Smooth muscle cell (in vitro differentiated cells): ENCODE measurements at regions not wholly inside any gene's neighbourhood (a gene's known extent, or its start where the extent isn't known, plus 50 kb on each side); places are given as distances from the start of the nearest gene placed in this dataset.

Source experiments
- DNase-seq: peaks from one replicate; lab custom pipeline; 2025; ENCODE audit not compliant: unreplicated experiment; lab: John Stamatoyannopoulos, UW
- H2AFZ ChIP-seq: fragments of 200-600 bp; sonication (generic); 2 replicates; pipeline ENCODE4 v1.6.0; 2016; ENCODE audit warnings: antibody characterized with exemption, low read depth, mild to moderate bottlenecking
- H3F3A ChIP-seq: fragments of 200-600 bp; sonication (generic); 2 replicates; pipeline ENCODE4 v1.6.0; 2017; ENCODE audit warnings: antibody characterized with exemption, low read depth
- H3K27ac ChIP-seq: fragments of 200-600 bp; sonication (generic); 2 replicates; pipeline ENCODE4 v1.5.1; 2016; ENCODE audit warnings: low read depth, mild to moderate bottlenecking
- H3K27me3 ChIP-seq: fragments of 200-600 bp; sonication (generic); 2 replicates; pipeline ENCODE4 v1.6.1; 2016; ENCODE audit warnings: low read depth, mild to moderate bottlenecking
- H3K36me3 ChIP-seq: fragments of 200-600 bp; sonication (generic); 2 replicates; pipeline ENCODE4 v1.5.1; 2016; ENCODE audit warnings: low read depth
- H3K4me1 ChIP-seq: fragments of 200-600 bp; sonication (generic); 2 replicates; pipeline ENCODE4 v1.5.1; 2016; ENCODE audit warnings: low read depth
- H3K4me2 ChIP-seq: fragments of 200-600 bp; sonication (generic); 2 replicates; pipeline ENCODE4 v1.6.0; 2016; ENCODE audit warnings: mild to moderate bottlenecking
- H3K4me3 ChIP-seq: fragments of 200-600 bp; sonication (generic); 2 replicates; pipeline ENCODE4 v1.5.1; 2016; ENCODE audit warnings: mild to moderate bottlenecking
- H3K79me2 ChIP-seq: fragments of 200-600 bp; sonication (generic); 2 replicates; pipeline ENCODE4 v1.6.0; 2016; ENCODE audit warnings: low read depth, mild to moderate bottlenecking
- H3K9ac ChIP-seq: fragments of 200-600 bp; sonication (generic); 2 replicates; pipeline ENCODE4 v1.6.0; 2016; ENCODE audit warnings: low read depth
- H3K9me3 ChIP-seq: fragments of 200-600 bp; sonication (generic); replicated peaks from 2 replicates; pipeline ENCODE4 v1.5.1; 2016; ENCODE audit warnings: low read depth
- H4K20me1 ChIP-seq: fragments of 200-600 bp; sonication (generic); 2 replicates; pipeline ENCODE4 v1.6.0; 2016; ENCODE audit warnings: low read depth
- CTCF ChIP-seq: fragments of 200-600 bp; sonication (generic); IDR thresholded peaks from 2 replicates; pipeline ENCODE4 v1.5.1; 2017; ENCODE audit warnings: borderline replicate concordance, mild to moderate bottlenecking, antibody characterized with exemption; ENCODE audit not compliant: insufficient read depth, poor library complexity, severe bottlenecking
- WGBS: methylation state at CpG from one replicate; pipeline ENCODE4 v1.1.7; 2016; ENCODE audit warnings: low lambda C conversion rate; 5-methylcytosine and 5-hydroxymethylcytosine counted together

- DNase-seq = no peak
- 74% methylated on average over 11 of the region's 11 CpGs for WGBS
- Histone ChIP-seq H3K9me3 (no peaks in the 10 kb centered on the region), H4K20me1 (no peaks in the 10 kb centered on the region), H3K27me3 (no peaks in the 10 kb centered on the region), H3K4me1 (peaks cover 2% of the 10 kb centered on the region), H3K9ac (no peak overlapping the region), H3K27ac (no peak overlapping the region), H3K4me3 (no peak overlapping the region), H3K36me3 (no peaks in the 10 kb centered on the region), H3K4me2 (no peak overlapping the region), H3K79me2 (no peaks in the 10 kb centered on the region), H3F3A (no peaks in the 10 kb centered on the region), H2AFZ (no peak overlapping the region)
- TF ChIP-seq CTCF = no peak
These were observed 66.7 kb upstream of the RIPOR2 start for GRCh38 chr6:25002326-25003091.

DNA sequence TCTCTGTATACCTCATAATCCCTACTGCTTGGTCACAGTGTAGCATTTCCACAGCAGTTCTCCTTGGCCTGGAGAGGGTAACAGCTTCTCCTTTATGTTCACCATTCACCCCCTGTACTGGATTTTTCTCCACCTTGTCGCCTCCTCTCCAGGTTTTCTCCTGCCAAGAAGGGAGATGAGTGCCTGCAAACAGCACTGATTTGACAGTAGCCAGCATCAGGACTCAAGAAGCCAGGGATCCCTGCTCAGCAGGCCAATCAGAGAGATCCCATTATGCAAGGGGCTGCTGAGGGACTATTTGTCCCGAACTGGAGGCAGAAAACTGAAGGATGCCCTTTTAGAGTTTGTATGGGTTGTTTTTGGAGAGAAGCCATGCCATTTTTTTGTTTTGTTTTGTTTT lies 68.6 kb upstream of the RIPOR2 start:
- H3K27ac ChIP-seq = no peak overlapping the region
- H3K27me3 ChIP-seq = no peaks in the 10 kb centered on the region
- H3K9ac ChIP-seq = no peak overlapping the region
- no peak for TF ChIP-seq CTCF
- H3K4me2 ChIP-seq = no peak overlapping the region
- no peaks in the 10 kb centered on the region for H3F3A ChIP-seq
- no peaks in the 10 kb centered on the region for H3K36me3 ChIP-seq
- WGBS = 81% methylated on average over 2 of the region's 2 CpGs
- peak overlapping the region; percentile 30 for H2AFZ ChIP-seq
- no peak for DNase-seq
- peaks cover 2% of the 10 kb centered on the region for H3K4me1 ChIP-seq
- no peaks in the 10 kb centered on the region for H3K79me2 ChIP-seq
- no peaks in the 10 kb centered on the region for H4K20me1 ChIP-seq
- no peaks in the 10 kb centered on the region for H3K9me3 ChIP-seq
- no peak overlapping the region for H3K4me3 ChIP-seq

DNA sequence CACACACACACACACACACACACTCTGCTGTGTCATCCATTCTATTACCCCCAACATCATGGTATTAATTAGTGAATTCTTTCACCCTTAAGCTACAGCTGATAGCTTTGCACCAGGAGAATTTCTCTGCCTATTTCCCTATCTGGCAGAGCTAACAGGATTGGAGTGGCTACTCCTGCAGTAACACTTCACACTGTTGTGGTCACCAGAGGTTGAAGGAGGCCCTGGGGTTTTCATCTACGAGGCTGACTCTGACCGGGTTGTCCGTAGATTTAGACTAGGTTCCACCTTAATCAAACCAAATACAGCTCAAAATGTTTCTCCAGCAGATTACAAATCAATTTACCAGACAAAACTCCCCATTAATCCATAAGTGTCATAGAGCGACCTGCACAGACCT lies 69.2 kb upstream of the RIPOR2 start:
- no peak overlapping the region for H3K9ac ChIP-seq
- no peak overlapping the region for H3K27ac ChIP-seq
- no peak overlapping the region for H3K4me3 ChIP-seq
- H3K4me2 ChIP-seq = no peak overlapping the region
- H3F3A ChIP-seq = no peaks in the 10 kb centered on the region
- no peak for DNase-seq
- no peaks in the 10 kb centered on the region for H3K79me2 ChIP-seq
- no peak overlapping the region for H2AFZ ChIP-seq
- no peaks in the 10 kb centered on the region for H3K27me3 ChIP-seq
- 80% methylated on average over 4 of the region's 4 CpGs for WGBS
- H3K9me3 ChIP-seq = no peaks in the 10 kb centered on the region
- no peaks in the 10 kb centered on the region for H3K36me3 ChIP-seq
- no peaks in the 10 kb centered on the region for H4K20me1 ChIP-seq
- TF ChIP-seq CTCF = no peak
- peaks cover 2% of the 10 kb centered on the region for H3K4me1 ChIP-seq

- no peak for DNase-seq
- no peak for TF ChIP-seq CTCF
- H4K20me1 ChIP-seq = no peaks in the 10 kb centered on the region
- H2AFZ ChIP-seq = no peak overlapping the region
- H3F3A ChIP-seq = no peaks in the 10 kb centered on the region
- no peaks in the 10 kb centered on the region for H3K9me3 ChIP-seq
- H3K4me3 ChIP-seq = no peak overlapping the region
- no peak overlapping the region for H3K4me2 ChIP-seq
- no peaks in the 10 kb centered on the region for H3K27me3 ChIP-seq
- H3K9ac ChIP-seq = no peak overlapping the region
- no peaks in the 10 kb centered on the region for H3K36me3 ChIP-seq
- H3K79me2 ChIP-seq = no peaks in the 10 kb centered on the region
- H3K27ac ChIP-seq = peak overlapping the region; percentile 14
- WGBS = 91% methylated on average over 1 of the region's 1 CpG
- H3K4me1 ChIP-seq = peaks cover 2% of the 10 kb centered on the region
These were observed 70.3 kb upstream of the RIPOR2 start for GRCh38 chr6:25006075-25006474.
